Fibroblast of skin of abdomen (primary cell): ENCODE measurements at regions not wholly inside any gene's neighbourhood (a gene's known extent, or its start where the extent isn't known, plus 50 kb on each side); places are given as distances from the start of the nearest gene placed in this dataset.
A peak's percentile ranks its signal among the peaks of the same experiment; 100 is the strongest.

Experiments used
- DNase-seq: peaks from one replicate; pipeline ENCODE4 v3.0.0-alpha.2; 2013

DNA sequence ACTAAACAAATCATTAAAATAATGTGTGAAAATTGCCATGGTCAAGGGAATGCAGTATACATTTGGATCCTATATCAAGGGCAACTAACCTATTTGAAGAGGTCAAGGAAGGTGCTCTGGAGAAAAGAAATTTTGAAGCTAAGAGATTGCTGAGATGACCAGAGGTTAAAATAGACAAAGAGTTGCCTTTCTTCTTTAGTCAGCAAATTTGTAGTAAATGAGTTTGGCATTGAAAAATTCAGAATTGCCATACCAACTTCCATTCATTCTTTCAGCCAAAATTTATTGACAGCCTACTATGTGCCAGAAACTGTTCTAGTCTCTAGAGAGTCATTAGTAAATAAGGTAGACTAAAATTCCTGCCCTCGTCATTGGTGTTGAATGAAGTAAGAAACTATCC is 396.2 kb downstream of the BCL11A start:
- DNase-seq, result no peak

DNA sequence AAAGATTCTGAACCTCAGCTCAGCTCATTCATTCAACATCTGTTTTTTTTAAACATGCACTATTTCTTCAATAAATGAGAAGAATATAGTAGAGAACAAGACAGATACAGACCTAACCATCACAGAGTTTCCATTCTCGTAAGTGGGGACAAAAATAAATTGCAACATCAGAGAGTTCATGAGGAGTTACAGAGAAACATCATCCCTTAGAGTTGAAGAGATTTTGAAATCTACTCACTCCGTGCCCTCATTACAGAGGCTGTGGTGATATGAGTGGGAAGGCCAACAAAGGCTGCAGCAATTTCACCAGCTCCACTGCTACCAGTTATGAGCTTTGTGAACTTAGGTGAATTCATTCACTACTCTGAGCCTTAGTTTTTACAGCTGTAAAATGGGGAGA is 399.3 kb downstream of the BCL11A start:
- no peak for DNase-seq

DNA sequence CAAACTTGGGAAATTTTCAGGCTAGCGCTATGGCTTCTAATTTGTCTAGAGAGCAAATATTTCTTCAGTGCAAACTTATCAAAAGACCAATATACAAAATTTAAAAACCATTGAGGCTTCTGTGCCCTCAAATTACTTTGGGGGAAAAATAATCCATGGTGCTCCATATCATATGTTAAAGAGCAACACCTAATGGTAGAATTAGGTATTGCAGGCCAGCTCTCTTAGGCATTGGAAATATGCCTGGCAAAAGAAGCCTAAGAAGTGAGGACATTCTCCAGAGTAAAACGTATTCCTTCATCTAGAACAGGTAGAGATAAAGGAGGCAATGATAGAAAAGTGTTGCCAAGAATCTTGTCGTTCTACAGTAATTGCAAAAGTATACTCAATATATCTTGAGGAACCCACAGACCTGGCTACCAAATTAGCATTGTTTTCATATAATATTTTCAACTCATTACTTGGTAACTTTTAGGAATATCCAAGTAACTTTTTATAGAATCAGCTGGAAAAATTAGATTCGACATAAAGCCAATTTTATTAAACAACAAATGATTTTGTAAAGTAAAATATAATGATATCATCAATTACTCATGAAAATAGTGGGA is 401.1 kb downstream of the BCL11A start:
- peak; percentile 17 for DNase-seq

DNA sequence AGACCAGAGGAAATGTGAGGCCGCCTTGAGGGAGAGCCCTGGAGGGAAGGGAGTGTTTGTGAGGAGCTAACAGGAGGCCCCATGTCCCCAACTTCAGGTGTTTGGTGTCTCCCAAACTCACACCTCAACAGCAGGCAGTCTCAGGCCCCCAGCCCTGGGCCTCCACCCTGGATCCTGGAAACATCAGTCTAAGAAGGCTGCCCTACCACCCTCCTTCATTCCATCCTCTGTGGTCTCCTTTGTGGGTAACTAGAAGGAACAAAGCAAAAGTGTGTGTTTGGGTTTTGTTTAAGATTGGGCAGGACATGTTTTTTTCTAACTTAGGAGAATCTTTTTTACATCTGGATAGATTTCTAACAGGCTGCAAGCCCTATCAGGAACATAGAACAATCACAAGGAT is 404.3 kb downstream of the BCL11A start:
- no peak for DNase-seq

DNA sequence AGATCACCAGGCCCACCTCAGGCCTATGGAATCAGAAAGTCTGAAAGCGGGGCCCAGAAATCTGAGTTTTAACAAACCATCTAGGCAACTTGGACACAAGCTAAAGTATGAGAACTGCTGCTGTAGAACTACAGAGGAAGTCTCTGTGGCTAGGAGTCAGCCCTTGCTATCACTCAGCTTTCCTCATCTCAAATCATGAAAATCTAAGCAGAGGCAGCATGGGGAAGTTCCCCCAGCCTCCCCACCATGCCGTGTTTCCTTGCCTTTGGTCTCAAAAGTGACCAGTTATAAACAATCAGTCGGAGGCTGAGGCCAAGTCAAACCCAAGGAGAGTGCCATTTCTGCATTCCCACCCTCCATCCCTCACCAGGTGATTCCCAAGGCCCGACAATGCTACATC is 404.7 kb downstream of the BCL11A start:
- no peak for DNase-seq

DNA sequence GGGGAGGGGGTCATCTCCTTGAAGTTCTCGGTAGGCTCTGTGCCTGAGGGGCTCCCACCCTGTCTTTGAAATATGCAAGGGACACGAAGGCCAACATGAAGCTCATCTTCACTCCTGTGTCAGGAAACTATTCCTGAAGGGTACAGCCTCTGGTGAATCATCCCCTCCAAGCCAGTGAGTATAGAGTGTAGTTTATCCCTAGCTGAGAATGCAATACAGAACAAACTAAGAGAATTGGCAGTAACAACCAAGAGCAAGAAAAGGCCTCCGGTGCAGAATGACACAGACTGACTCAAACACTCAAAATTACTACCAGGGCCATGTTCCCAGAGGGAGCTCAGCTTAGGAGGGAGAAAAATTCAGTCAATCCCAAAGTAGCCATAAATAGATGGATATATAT is 413.3 kb downstream of the BCL11A start:
- DNase-seq, result peak; percentile 52

DNA sequence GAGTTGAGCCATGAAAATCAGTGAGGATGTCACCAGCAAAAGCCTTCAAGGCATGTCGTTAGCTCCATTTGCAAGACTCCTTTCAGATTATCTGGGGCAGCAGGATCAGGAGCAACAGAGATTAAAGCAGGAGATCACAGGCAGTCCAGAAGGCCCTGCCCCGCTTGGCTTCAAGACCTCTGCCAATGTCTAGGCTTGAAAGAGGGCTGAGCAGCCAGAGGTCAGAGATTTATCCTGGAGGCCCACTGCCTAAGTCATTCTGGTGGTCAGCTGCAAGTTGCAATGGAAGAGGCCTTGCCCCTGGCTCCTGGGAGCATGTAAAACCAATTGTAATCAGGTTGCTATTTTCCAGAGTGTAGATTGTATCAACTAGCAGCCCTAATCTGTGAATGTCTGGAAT is 416.5 kb downstream of the BCL11A start:
- DNase-seq, result no peak

DNA sequence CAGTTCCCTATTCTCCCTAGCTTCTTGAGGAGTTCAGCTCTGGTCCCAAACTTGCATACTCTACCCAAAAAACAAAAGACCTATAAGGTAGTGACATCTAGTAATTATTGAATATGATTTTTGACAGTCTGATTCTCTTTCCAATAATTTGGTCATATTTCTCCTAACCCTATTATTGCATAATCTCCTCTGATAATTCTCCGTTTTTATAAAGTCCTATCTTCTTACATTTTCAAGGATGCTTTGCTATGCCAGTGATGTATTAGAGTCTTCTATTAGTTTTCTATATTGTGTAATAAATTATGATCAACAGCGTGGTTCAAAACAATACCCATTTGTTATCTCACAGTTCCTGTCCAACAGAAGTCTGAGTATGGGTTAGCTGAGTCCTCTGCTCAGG is 426.3 kb downstream of the BCL11A start:
- no peak for DNase-seq

DNA sequence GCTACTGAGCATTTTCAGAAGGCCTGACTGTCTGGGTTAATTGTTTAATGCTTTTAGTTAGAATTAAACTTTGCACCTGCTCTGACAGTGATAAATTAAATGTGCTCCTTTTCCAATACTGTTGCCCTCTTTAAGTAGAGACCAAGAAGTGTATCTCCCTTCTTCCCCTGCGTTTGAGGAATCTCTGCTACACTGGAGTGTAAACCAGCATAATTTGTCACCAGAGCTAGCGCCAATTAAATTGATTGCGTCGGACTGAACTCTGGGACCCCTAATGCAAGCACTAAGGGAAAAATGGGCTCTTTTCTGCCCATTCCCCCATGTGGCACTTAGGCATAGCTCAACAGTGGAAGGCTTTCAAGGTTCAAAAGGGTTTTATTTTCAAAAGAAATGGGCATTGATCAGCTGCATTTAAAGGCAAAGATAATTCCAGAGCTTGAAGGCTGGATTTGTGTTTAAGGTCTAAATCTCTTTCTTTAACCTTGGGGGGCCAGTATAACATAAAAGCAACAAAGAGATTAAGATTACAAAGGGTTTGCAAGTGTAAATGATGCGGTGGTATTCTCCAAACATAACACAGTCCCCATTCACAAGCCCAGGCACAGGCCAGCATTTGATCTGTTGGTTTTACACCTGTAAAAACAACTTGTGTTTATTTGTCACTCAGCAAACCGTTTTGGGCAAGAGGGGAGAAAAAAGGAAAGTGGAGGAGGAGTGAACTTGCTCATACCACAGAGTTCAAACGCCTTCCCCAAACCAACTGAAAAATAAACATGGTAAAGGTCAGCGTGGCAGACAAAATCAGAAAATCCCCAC is 427.6 kb downstream of the BCL11A start:
- no peak for DNase-seq

DNA sequence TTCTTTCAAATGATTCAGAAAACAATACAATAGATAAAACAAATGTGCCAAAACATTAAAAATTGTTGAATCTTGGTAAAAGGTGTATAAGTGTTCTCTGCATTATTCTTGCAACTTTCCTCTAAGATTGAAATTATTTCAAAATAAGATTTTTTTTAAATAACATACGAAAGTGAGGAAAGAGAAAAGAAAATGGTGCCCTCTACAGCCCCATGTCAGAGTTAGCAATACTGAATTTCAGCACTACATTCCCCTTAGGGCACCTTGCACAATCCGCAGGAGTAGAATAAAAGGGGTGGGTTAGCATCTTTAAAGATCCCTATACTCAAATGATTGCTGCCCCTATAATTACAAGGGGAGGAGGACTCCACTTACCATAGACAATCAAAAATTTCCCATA is 433.7 kb downstream of the BCL11A start:
- DNase-seq, result no peak

DNA sequence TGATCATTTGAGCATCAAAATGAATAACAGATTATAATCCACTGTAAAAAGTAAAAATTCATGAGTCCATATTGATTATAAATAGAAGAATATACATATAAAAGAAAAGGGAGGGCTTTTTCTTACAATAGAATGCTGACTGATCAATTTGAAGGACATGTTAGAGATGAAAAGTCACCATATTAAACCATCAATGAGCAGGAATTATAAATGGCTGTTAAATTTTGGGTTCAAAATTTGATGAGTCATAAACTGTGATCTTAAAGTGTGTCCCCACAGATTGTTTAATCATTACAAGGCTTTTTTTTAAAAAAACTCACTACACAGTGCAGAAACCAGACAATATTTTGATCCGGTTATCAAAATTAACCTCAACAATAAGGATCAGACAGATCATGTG is 434.5 kb downstream of the BCL11A start:
- no peak for DNase-seq

DNA sequence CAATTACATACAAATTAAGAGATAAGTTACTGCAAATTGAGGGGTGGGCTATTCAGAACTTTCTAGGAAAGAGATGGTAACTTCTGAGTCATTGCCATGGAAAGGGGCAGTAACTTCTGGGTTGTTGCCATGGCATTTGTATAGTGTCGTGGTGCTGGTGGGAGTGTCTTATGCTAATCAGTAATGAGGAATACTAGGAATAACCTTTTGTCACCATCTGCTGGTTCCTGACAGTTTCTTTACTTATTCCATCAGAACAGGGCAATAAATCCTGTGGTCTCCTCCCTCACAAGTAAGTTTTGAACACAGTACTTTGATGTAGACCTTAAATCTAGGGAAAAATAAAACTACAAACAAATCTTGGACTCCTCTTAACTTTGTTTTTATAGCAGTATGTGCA is 435.4 kb downstream of the BCL11A start:
- DNase-seq, result peak; percentile 8

DNA sequence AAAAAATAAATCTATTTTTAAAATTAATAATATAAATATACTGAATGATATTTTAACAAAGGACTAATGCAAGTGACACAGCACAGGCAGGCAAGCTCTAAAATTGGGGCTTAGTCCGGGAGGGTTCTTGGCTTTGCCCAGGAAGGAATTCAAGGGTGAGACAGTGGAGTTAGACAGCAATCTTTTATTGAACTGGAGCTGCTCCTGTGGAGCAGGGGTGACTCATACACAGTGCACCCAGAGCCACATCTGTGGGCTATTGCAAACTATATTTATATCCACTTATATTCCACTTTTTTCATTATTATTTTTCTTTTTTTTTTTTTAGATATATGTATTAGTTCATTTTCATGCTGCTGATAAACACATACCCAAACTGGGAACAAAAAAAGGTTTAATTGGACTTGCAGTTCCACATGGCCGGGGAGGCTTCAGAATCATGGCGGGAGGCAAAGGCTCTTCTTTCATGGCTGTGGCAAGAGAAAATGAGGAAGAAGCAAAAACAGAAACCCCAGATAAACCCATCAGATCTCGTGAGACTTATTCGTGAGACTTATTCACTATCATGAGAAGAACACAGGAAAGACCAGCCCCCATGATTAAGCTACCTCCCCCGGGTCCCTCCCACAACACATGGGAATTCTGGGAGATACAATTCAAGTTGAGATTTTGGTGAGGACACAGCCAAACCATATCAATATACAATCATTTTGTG is 437.1 kb downstream of the BCL11A start:
- DNase-seq, result peak; percentile 10

DNA sequence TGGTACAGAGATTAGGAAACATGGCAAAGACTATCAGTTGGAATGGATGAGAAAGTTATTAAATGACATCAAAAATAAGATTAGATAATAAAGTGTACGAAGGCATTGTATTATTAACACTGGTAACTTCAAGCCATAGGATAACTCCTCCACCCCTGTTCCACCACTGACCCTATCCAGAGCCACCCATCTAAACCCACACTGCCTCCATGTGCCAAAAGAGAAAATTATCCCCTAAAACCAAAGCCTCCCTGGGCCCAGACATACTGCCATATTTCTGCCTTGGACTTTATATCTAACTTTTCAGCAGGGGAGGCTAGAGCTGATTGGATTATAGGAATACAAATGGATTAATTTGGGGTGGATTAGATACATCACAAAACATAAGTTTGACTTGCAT is 443.7 kb downstream of the BCL11A start:
- no peak for DNase-seq

DNA sequence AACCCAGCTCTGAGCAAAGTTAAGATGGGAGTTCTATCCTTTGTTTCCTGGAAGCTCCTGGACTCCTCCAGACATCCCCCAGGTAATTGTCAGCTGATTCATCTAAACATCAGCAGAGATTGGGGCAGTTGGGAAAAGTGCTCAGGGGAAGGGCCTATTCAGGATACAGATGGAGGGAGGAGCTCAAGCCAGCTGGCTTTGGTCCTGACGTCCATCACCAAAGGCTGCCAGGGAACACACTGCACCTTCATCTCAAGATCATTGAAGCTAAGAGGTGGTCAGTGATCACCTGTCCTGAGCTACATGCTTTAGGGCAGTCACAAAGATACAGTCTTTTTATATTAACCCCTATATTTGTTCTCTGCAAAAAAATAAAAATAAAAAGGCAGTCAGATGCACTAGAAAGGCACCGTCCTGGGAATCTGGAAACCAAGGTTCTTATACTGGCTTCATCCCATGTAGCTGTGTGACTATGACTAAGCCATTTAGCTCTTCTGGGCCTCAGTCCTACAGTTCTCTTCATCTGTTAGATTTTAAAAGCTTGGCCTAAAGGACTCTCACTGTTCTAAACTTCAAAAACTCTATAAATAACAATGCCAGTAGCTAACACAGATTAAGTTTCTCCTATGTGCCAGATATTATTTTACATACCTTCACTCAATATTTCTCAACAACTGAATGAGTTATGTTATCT is 446.5 kb downstream of the BCL11A start:
- DNase-seq, result no peak

DNA sequence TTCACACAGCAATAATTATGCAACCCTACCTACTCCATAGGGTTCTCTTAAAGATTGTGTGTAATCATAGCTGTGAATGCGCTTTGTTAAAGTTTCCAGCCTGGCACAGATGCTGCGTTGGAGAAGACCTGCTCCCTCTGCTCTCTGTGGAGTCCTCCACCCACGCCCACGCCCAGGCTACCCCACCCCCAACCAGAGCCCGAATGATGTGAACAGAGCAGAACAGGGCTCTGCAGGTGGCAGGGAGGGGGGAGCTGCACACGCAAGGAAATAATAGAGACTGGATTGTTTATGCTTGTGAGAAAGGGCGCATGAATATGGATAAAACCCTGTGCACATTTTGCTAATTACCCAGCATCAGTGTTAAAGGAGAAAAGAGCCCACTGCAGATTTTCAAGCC is 447.5 kb downstream of the BCL11A start:
- DNase-seq, result no peak

DNA sequence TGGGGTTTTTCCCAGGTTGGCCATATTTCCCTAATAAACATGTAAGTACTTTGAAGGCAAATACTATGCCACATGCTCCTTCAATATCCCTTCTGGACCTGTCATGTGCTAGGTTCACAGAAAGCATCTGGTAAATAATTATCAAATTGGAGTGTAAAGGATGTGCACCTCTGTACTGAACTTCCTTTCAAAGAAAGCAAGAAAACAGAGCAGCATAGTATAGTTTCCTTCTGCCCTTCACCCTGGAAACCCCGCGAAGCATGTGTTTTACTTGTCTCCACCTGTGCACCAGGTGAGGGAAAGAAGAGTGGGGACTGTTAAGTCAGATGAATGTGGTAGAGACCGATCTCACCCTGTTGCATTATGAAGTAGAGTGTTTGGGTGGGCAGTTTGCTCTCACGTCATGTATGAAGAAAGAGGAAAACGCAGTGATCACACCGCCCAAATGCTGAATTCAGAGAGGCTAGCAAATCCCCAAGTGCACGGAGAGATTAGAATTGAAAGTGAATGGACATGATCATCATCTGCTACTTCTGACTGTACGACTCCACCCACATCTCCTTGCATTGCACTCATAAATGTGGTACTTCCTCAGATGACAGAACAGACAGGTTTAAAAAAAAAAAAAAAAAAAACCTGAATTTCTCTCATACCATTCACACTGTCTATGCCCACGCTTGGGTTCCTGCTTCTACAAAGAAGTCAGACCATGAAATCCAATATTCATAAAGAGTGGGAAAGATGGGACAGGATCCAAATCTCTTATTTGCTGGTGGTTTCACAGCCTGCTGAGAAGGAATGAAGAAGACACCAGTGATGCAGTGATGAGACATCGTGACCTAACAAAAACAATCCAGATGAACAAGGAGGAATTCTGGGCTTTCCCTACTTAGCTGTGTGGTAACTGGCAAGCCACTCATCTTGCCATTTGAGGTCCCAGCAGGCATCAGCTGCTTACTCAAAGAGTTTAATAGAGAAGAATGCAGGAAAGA is 448.6 kb downstream of the BCL11A start:
- peak; percentile 88 for DNase-seq

DNA sequence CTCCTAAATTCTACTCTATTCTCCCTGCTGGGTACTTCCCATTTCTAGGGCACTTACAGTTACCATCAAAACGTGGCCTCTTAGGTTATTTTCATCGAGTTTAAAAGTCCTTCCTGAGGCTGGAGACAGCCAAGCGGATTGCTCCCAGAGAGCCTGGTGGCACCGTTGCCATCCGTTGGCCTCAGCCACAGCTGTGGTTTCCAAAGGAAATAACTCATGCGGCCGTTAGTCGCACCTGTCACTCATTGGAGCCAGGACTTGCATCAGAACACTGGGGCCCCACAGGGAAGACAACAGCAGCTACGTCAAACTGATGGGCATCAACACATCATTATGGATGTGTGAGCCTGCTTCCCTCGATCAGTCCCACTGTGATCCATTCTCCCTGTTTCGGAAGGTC is 453.4 kb downstream of the BCL11A start:
- DNase-seq, result no peak

DNA sequence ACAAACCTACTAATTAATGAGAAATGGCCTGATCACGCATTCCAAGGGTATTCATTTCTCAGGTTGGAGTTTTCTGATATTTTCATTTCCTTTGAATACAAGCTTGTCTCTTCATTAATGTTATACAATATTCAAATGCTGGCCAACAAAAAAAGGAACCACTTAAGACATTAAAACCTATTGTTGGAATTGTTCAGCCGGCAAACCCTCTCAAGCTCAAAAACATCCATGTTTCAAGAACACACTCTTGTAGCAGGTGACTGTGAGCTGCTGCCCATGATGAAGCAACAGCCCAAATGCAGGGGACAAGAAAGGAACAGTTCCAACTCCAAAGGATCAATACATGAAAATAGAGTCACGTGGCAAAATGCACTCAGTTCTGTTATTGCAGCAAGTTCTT is 454.5 kb downstream of the BCL11A start:
- no peak for DNase-seq

DNA sequence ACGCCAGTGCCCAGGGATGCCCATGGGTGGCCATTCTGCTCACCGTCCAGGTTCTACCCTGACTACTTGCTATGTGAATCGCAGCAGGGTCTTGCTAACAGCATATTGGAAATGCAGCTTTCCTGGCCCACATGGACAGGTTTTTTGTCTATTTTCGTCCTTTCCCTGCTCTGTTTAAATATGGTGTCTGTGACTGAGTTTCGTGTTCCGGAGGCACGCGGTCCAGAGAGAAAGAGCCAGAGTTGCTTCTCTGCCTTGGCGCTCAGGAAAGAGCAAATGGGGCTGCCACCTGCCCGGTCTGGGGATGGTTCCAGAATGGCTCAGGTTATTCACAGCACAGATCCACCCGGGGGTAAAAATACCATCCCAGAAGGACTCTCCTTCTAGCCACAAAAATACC is 456.2 kb downstream of the BCL11A start:
- no peak for DNase-seq

DNA sequence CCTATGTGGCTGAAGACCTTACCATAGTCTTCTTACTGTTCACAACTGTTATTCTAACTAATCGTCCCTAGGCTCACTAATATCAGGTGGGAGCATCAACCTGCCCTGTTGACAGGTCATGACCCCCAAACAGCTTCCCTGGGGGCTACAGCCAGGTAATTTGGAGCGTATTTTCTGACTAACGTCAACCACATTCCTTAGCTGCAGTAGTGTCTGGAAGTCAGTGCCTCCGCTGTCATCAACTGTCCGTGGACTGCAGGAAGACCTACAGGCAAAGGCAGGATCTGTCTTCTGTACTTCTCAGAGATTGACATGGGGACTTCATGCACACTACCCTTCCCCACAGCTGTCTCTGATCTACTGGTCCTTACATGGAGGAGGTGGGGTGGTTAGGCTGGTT is 456.9 kb downstream of the BCL11A start:
- DNase-seq, result no peak

DNA sequence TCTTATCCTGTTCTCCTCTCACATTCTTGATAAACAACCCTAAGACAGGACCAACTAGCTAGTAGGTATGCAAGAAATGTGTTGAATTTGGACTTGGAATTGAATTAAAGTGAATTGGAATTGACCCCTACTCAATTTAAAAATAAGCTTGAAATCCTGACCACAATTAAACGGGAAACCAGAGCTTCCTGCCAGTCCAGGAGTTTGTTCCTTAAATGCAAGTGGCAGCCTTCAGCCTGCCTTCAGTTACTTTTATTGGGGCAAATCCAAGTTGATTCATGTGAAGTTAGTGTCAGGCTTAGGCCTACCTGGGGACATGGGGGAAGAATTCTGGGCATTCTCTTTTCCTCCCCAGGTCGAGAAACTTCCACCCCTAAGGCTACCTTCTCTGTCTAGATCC is 457.6 kb downstream of the BCL11A start:
- no peak for DNase-seq
